HCT116 (cell line): ENCODE measurements at regions not wholly inside any gene's neighbourhood (a gene's known extent, or its start where the extent isn't known, plus 50 kb on each side); places are given as distances from the start of the nearest gene placed in this dataset.

Source experiments
- ATAC-seq: fragments of 200-7000 bp; cut with Tn5 transposase; 2 replicates; pipeline ENCODE4 v1.9.1; 2020; ENCODE audit warnings: mild to moderate bottlenecking, moderate library complexity
- BruUV-seq: library from RNA; stranded (reverse); fragments of 400-500 nt; replicated peaks from 2 replicates; lab custom pipeline; 2021; lab: Mats Ljungman, UMichigan
- CTCF ChIA-PET: fragments of 300-600 bp; sonication (Branson Sonifier 250); formaldehyde crosslinking; loops from one replicate; lab custom pipeline; 2021; ENCODE audit warnings: antibody characterized with exemption; lab: Charles Lee
- POLR2A ChIA-PET: fragments of 300-600, 350-600 bp; sonication (Branson Sonifier 250); formaldehyde crosslinking; loops from one replicate; lab custom pipeline; 2021; ENCODE audit warnings: antibody characterized with exemption; lab: Charles Lee
- RAD21 ChIA-PET, 2 experiments: fragments of 300-600 bp; sonication (Branson Sonifier 250); formaldehyde crosslinking; loops; one replicate each; lab custom pipeline; 2023; ENCODE audit warnings: low total read pairs in 2 of 2; ENCODE audit not compliant: uncharacterized antibody in 2 of 2, unreplicated experiment in 2 of 2, low non-redundant PET in 1 of 2; lab: Charles Lee
- DNase-seq: peaks from one replicate; pipeline ENCODE4 v3.0.0-alpha.2; 2010; ENCODE audit warnings: low read depth, low spot score
- H2AFZ ChIP-seq: fragments of 200-600 bp; shearing (Covaris generic), sonication (generic); 2 replicates; pipeline ENCODE4 v1.6.1; 2017; ENCODE audit warnings: low read depth, mixed run types, mixed read lengths, antibody characterized with exemption, low read length; ENCODE audit not compliant: poor library complexity, severe bottlenecking
- H3K27ac ChIP-seq: 2 replicates; pipeline ENCODE4 v1.5.1; 2012; ENCODE audit warnings: low read depth, low read length
- H3K27me3 ChIP-seq: fragments of 200-600 bp; sonication (generic); 2 replicates; pipeline ENCODE4 v1.6.1; 2016; ENCODE audit warnings: mixed run types, low read length, mixed read lengths; ENCODE audit not compliant: insufficient read depth
- H3K36me3 ChIP-seq, 2 experiments: fragments of 200-500 bp in 1 of 2; fragments of 200-600 bp in 1 of 2; sonication (Bioruptor generic) in 1 of 2; sonication (generic) in 1 of 2; 2 replicates each; pipeline versions ENCODE4 v1.5.1 to v1.6.1; 2014 to 2016; ENCODE audit warnings: low read length in 2 of 2, inconsistent platforms in 1 of 2, mixed read lengths in 1 of 2, mixed run types in 1 of 2; ENCODE audit not compliant: insufficient read depth in 2 of 2, control insufficient read depth in 1 of 2
- H3K4me1 ChIP-seq, 2 experiments: fragments of 200-600 bp in 1 of 2; sonication (generic) in 1 of 2; 2 replicates each; pipeline versions ENCODE4 v1.5.1 to v1.6.1; 2012 to 2017; ENCODE audit warnings: low read length in 2 of 2, inconsistent platforms in 1 of 2, mild to moderate bottlenecking in 1 of 2, mixed read lengths in 1 of 2, mixed run types in 1 of 2, moderate library complexity in 1 of 2; ENCODE audit not compliant: insufficient read depth in 2 of 2, control insufficient read depth in 1 of 2
- H3K4me2 ChIP-seq: fragments of 200-600 bp; sonication (generic); 2 replicates; pipeline ENCODE4 v1.6.1; 2017; ENCODE audit warnings: mixed run types, low read length, mixed read lengths
- H3K4me3 ChIP-seq, 2 experiments: fragments of 200-600 bp in 1 of 2; sonication (generic) in 1 of 2; replicated peaks in 1 of 2; 2 replicates each; pipeline ENCODE4 v1.5.1; 2011 to 2016; ENCODE audit warnings: low read length in 2 of 2, control low read depth in 1 of 2, low read depth in 1 of 2, mild to moderate bottlenecking in 1 of 2, mixed read lengths in 1 of 2, mixed run types in 1 of 2
- H3K79me2 ChIP-seq: fragments of 200-600 bp; sonication (generic); 2 replicates; pipeline ENCODE4 v1.6.1; 2017; ENCODE audit warnings: mild to moderate bottlenecking, mixed run types, low read length, moderate library complexity, mixed read lengths; ENCODE audit not compliant: insufficient read depth
- H3K9ac ChIP-seq: fragments of 200-600 bp; sonication (generic); 2 replicates; pipeline ENCODE4 v1.6.1; 2016; ENCODE audit warnings: low read length, mixed read lengths
- H3K9me2 ChIP-seq: fragments of 200-600 bp; sonication (generic), shearing (Covaris generic); 2 replicates; pipeline ENCODE4 v1.6.1; 2017; ENCODE audit warnings: mixed run types, mild to moderate bottlenecking, moderate library complexity; ENCODE audit not compliant: insufficient read depth
- H3K9me3 ChIP-seq, 2 experiments: fragments of 200-500 bp in 1 of 2; fragments of 200-600 bp in 1 of 2; sonication (Bioruptor generic) in 1 of 2; sonication (generic) in 1 of 2; 2 replicates each; pipeline ENCODE4 v1.6.1; 2014 to 2017; ENCODE audit warnings: low read length in 2 of 2, mixed read lengths in 2 of 2, inconsistent platforms in 1 of 2, low read depth in 1 of 2, mild to moderate bottlenecking in 1 of 2, mixed run types in 1 of 2, moderate library complexity in 1 of 2; ENCODE audit not compliant: control insufficient read depth in 1 of 2, insufficient read depth in 1 of 2
- H4K20me1 ChIP-seq: fragments of 200-600 bp; sonication (generic), shearing (Covaris generic); 2 replicates; pipeline ENCODE4 v1.6.1; 2017; ENCODE audit warnings: mixed run types, mild to moderate bottlenecking, moderate library complexity; ENCODE audit not compliant: insufficient read depth
- ATF3 ChIP-seq: IDR thresholded peaks from 2 replicates; pipeline ENCODE4 v1.6.1; 2012
- CBX3 ChIP-seq: IDR thresholded peaks from 2 replicates; pipeline ENCODE4 v1.6.1; 2012; ENCODE audit warnings: low read depth
- CEBPB ChIP-seq: IDR thresholded peaks from 2 replicates; pipeline ENCODE4 v1.6.1; 2012; ENCODE audit warnings: low read depth
- CTCF ChIP-seq, 3 experiments: fragments of 200-600 bp in 1 of 3; sonication (generic) in 1 of 3; IDR thresholded peaks in 2 of 3; conservative IDR thresholded peaks in 1 of 3; 2 replicates each; pipeline ENCODE4 v1.5.1; 2012 to 2017; ENCODE audit warnings: low read depth in 2 of 3, low read length in 2 of 3, antibody characterized with exemption in 1 of 3, borderline replicate concordance in 1 of 3, control low read depth in 1 of 3, mild to moderate bottlenecking in 1 of 3, mixed read lengths in 1 of 3, mixed run types in 1 of 3, moderate library complexity in 1 of 3; ENCODE audit not compliant: insufficient read depth in 1 of 3
- ELF1 ChIP-seq: IDR thresholded peaks from 2 replicates; pipeline ENCODE4 v1.6.1; 2012; ENCODE audit warnings: low read depth, borderline replicate concordance
- EZH2phosphoT487 ChIP-seq: fragments of 200-600 bp; IDR thresholded peaks from 2 replicates; pipeline ENCODE4 v1.6.1; 2018; ENCODE audit warnings: antibody characterized with exemption, borderline replicate concordance
- JUND ChIP-seq: IDR thresholded peaks from 2 replicates; pipeline ENCODE4 v1.6.1; 2012
- MAX ChIP-seq: IDR thresholded peaks from 2 replicates; pipeline ENCODE4 v1.6.1; 2012
- POLR2A ChIP-seq: IDR thresholded peaks from 2 replicates; pipeline ENCODE4 v1.7.0; 2011; ENCODE audit warnings: borderline replicate concordance; ENCODE audit not compliant: insufficient read depth, insufficient read length; ENCODE audit errors: extremely low read depth
- POLR2AphosphoS5 ChIP-seq: IDR thresholded peaks from 2 replicates; pipeline ENCODE4 v1.6.1; 2011; ENCODE audit warnings: mild to moderate bottlenecking, low read depth, low read length, moderate library complexity
- RAD21 ChIP-seq: IDR thresholded peaks from 2 replicates; pipeline ENCODE4 v1.6.1; 2012; ENCODE audit warnings: low read depth, mild to moderate bottlenecking
- REST ChIP-seq: IDR thresholded peaks from 2 replicates; pipeline ENCODE4 v1.6.1; 2012; ENCODE audit warnings: low read depth
- SIN3A ChIP-seq: IDR thresholded peaks from 2 replicates; pipeline ENCODE4 v1.6.1; 2012; ENCODE audit warnings: low read depth
- SP1 ChIP-seq: IDR thresholded peaks from 2 replicates; pipeline ENCODE4 v1.6.1; 2012; ENCODE audit warnings: low read depth
- SRF ChIP-seq: IDR thresholded peaks from 2 replicates; pipeline ENCODE4 v1.6.1; 2012; ENCODE audit warnings: low read depth
- YY1 ChIP-seq: IDR thresholded peaks from 2 replicates; pipeline ENCODE4 v1.6.1; 2011; ENCODE audit warnings: low read length, low read depth, moderate library complexity, mild to moderate bottlenecking; ENCODE audit not compliant: insufficient replicate concordance; ENCODE audit errors: extremely low read depth
- ZBTB33 ChIP-seq: IDR thresholded peaks from 2 replicates; pipeline ENCODE4 v1.6.1; 2011; ENCODE audit warnings: mild to moderate bottlenecking, low read length, moderate library complexity; ENCODE audit not compliant: insufficient replicate concordance; ENCODE audit errors: extremely low read depth
- ZFX ChIP-seq: fragments of 450-650 bp; IDR thresholded peaks from 2 replicates; pipeline ENCODE4 v1.6.1; 2017
- ZNF274 ChIP-seq: fragments of 200-500 bp; sonication (Bioruptor generic); IDR thresholded peaks from 2 replicates; pipeline ENCODE4 v1.6.1; 2014; ENCODE audit warnings: mild to moderate bottlenecking, low read depth, low read length, inconsistent platforms
- intact Hi-C: fragments of 100-400 bp; cut with micrococcal nuclease; formaldehyde crosslinking; loops from 2 replicates; pipeline ENCODE4 v1.10.0; 2022

GRCh38 chr6:133026705-133027104 is 212.3 kb downstream of the RPS12 start:
- H3K4me3 ChIP-seq, result no peak overlapping the region
- H3K27me3 ChIP-seq, result no peaks in the 10 kb centered on the region
- no peaks in the 10 kb centered on the region for H3K79me2 ChIP-seq
- no peak overlapping the region for H3K4me2 ChIP-seq
- H3K9ac ChIP-seq, result no peak overlapping the region
- no peaks in the 10 kb centered on the region for H4K20me1 ChIP-seq
- no peaks in the 10 kb centered on the region for H3K36me3 ChIP-seq
- ChIA-PET RAD21 (no interaction called here), CTCF (no interaction called here), POLR2A (no interaction called here)
- no TSS peak for BruUV-seq
- TF ChIP-seq MAX (no peak), POLR2AphosphoS5 (no peak), POLR2A (no peak), REST (no peak), JUND (no peak), YY1 (no peak), ATF3 (no peak), SIN3A (no peak), SRF (no peak), ZNF274 (no peak), SP1 (no peak), ZBTB33 (no peak), CBX3 (no peak), CEBPB (no peak), ELF1 (no peak), ZFX (no peak), RAD21 (no peak), CTCF (IDR thresholded peaks at IDR 0.05 in 2 of 3, conservative IDR thresholded peaks at IDR 0.05 in 1 of 3; ENCODE audit: borderline replicate concordance in 1 of 3, insufficient read depth in 1 of 3, low read depth in 2 of 3, low read length in 2 of 3) (no peak), EZH2phosphoT487 (no peak)
- H2AFZ ChIP-seq, result no peak overlapping the region
- intact Hi-C loops, result no loop called here
- no peak overlapping the region for H3K27ac ChIP-seq
- DNase-seq (no peak), ATAC-seq (no peak)
- H3K9me3 ChIP-seq, result 0 out of 4 replicates have a peak, but pooled peaks cover 0 to 7% of the 10 kb centered on the region in 2 experiments
- H3K9me2 ChIP-seq, result no peaks in the 10 kb centered on the region
- H3K4me1 ChIP-seq, result no peaks in the 10 kb centered on the region
